Hepatocyte (in vitro differentiated cells): ENCODE measurements at regions not wholly inside any gene's neighbourhood (a gene's known extent, or its start where the extent isn't known, plus 50 kb on each side); places are given as distances from the start of the nearest gene placed in this dataset.

ENCODE experiments used
- CTCF ChIP-seq: fragments of 200-600 bp; sonication (generic); IDR thresholded peaks from 2 replicates; pipeline ENCODE4 v1.5.1; 2016; ENCODE audit warnings: antibody characterized with exemption, mild to moderate bottlenecking; ENCODE audit not compliant: poor library complexity
- EZH2 ChIP-seq: fragments of 200-600 bp; sonication (generic); IDR thresholded peaks from 2 replicates; pipeline ENCODE4 v1.6.1; 2016; ENCODE audit warnings: antibody characterized with exemption, mild to moderate bottlenecking, borderline replicate concordance

- no peak for TF ChIP-seq CTCF
- TF ChIP-seq EZH2: no peak
Observed at GRCh38 chr2:18477293-18477692, 83.2 kb downstream of the RDH14 start.
